ENCODE measurements at regions not wholly inside any gene's neighbourhood (a gene's known extent, or its start where the extent isn't known, plus 50 kb on each side); places are given as distances from the start of the nearest gene placed in this dataset.

DNA sequence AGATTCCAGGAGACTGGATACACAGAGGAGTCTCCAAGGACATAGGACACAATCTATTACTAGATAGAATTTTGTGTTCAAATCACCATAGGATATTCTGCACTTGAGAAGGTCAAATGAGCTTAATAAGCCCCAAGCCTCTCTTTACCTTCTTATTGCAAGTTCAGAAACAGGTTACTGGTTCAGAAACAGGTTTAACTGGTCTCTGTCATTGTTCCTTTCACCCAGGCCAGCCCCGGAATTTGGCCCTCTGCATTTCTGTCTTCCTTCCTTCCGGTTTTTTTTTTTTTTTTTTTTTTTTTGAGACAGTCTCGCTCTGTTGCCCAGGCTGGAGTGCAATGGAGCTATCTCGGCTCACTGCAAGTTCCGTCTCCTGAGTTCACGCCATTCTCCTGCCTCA lies 700.2 kb downstream of the EPHA4 start (continued):
- TF ChIP-seq, protein P1, sequence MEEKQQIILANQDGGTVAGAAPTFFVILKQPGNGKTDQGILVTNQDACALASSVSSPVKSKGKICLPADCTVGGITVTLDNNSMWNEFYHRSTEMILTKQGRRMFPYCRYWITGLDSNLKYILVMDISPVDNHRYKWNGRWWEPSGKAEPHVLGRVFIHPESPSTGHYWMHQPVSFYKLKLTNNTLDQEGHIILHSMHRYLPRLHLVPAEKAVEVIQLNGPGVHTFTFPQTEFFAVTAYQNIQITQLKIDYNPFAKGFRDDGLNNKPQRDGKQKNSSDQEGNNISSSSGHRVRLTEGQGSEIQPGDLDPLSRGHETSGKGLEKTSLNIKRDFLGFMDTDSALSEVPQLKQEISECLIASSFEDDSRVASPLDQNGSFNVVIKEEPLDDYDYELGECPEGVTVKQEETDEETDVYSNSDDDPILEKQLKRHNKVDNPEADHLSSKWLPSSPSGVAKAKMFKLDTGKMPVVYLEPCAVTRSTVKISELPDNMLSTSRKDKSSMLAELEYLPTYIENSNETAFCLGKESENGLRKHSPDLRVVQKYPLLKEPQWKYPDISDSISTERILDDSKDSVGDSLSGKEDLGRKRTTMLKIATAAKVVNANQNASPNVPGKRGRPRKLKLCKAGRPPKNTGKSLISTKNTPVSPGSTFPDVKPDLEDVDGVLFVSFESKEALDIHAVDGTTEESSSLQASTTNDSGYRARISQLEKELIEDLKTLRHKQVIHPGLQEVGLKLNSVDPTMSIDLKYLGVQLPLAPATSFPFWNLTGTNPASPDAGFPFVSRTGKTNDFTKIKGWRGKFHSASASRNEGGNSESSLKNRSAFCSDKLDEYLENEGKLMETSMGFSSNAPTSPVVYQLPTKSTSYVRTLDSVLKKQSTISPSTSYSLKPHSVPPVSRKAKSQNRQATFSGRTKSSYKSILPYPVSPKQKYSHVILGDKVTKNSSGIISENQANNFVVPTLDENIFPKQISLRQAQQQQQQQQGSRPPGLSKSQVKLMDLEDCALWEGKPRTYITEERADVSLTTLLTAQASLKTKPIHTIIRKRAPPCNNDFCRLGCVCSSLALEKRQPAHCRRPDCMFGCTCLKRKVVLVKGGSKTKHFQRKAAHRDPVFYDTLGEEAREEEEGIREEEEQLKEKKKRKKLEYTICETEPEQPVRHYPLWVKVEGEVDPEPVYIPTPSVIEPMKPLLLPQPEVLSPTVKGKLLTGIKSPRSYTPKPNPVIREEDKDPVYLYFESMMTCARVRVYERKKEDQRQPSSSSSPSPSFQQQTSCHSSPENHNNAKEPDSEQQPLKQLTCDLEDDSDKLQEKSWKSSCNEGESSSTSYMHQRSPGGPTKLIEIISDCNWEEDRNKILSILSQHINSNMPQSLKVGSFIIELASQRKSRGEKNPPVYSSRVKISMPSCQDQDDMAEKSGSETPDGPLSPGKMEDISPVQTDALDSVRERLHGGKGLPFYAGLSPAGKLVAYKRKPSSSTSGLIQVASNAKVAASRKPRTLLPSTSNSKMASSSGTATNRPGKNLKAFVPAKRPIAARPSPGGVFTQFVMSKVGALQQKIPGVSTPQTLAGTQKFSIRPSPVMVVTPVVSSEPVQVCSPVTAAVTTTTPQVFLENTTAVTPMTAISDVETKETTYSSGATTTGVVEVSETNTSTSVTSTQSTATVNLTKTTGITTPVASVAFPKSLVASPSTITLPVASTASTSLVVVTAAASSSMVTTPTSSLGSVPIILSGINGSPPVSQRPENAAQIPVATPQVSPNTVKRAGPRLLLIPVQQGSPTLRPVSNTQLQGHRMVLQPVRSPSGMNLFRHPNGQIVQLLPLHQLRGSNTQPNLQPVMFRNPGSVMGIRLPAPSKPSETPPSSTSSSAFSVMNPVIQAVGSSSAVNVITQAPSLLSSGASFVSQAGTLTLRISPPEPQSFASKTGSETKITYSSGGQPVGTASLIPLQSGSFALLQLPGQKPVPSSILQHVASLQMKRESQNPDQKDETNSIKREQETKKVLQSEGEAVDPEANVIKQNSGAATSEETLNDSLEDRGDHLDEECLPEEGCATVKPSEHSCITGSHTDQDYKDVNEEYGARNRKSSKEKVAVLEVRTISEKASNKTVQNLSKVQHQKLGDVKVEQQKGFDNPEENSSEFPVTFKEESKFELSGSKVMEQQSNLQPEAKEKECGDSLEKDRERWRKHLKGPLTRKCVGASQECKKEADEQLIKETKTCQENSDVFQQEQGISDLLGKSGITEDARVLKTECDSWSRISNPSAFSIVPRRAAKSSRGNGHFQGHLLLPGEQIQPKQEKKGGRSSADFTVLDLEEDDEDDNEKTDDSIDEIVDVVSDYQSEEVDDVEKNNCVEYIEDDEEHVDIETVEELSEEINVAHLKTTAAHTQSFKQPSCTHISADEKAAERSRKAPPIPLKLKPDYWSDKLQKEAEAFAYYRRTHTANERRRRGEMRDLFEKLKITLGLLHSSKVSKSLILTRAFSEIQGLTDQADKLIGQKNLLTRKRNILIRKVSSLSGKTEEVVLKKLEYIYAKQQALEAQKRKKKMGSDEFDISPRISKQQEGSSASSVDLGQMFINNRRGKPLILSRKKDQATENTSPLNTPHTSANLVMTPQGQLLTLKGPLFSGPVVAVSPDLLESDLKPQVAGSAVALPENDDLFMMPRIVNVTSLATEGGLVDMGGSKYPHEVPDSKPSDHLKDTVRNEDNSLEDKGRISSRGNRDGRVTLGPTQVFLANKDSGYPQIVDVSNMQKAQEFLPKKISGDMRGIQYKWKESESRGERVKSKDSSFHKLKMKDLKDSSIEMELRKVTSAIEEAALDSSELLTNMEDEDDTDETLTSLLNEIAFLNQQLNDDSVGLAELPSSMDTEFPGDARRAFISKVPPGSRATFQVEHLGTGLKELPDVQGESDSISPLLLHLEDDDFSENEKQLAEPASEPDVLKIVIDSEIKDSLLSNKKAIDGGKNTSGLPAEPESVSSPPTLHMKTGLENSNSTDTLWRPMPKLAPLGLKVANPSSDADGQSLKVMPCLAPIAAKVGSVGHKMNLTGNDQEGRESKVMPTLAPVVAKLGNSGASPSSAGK (IDR thresholded peaks at IDR 0.05): no peak
- TF ChIP-seq ZC3H11A (IDR thresholded peaks at IDR 0.05; ENCODE audit: low read depth, low read length) (no peak), SRSF1 (IDR thresholded peaks at IDR 0.05; ENCODE audit: low read depth, low read length) (no peak), ZNF589 (CRISPR knock-in tag; IDR thresholded peaks at IDR 0.05; ENCODE audit: low read depth) (no peak), MXI1 (IDR thresholded peaks at IDR 0.05; ENCODE audit: low read depth, low read length) (no peak), MYC (IDR thresholded peaks at IDR 0.05; ENCODE audit: low read depth, low read length) (no peak), MYC (CRISPR knock-in tag; IDR thresholded peaks at IDR 0.05; ENCODE audit: borderline replicate concordance, low read depth) (no peak)

All from K562 (cell line).